OCI-LY7 (cell line): ENCODE measurements at regions not wholly inside any gene's neighbourhood (a gene's known extent, or its start where the extent isn't known, plus 50 kb on each side); places are given as distances from the start of the nearest gene placed in this dataset.

Source experiments
- CTCF ChIP-seq: fragments of 200-600 bp; sonication (generic); conservative IDR thresholded peaks from 2 replicates; pipeline ENCODE4 v1.5.1; 2014; ENCODE audit warnings: mild to moderate bottlenecking, antibody characterized with exemption, low read length, moderate library complexity, mixed read lengths
- EZH2phosphoT487 ChIP-seq: fragments of 200-600 bp; sonication (generic); IDR thresholded peaks from 2 replicates; pipeline ENCODE4 v1.6.1; 2018; ENCODE audit warnings: low read depth, borderline replicate concordance, mild to moderate bottlenecking, mixed run types, antibody characterized with exemption, low read length, moderate library complexity, mixed read lengths

- TF ChIP-seq CTCF (no peak), EZH2phosphoT487 (no peak)
These were observed 465.3 kb downstream of the BMP2 start for GRCh38 chr20:7232796-7233195.
